GM12873 (cell line): ENCODE measurements at regions not wholly inside any gene's neighbourhood (a gene's known extent, or its start where the extent isn't known, plus 50 kb on each side); places are given as distances from the start of the nearest gene placed in this dataset.
A peak's percentile ranks its signal among the peaks of the same experiment; 100 is the strongest.

Experiments used
- CTCF ChIP-seq: IDR thresholded peaks from 2 replicates; pipeline ENCODE4 v1.5.1; 2012; ENCODE audit warnings: low read depth, mild to moderate bottlenecking, moderate library complexity, low read length, control low read depth; ENCODE audit not compliant: insufficient read depth; ENCODE audit errors: missing control alignments

GRCh38 chr9:7597716-7598115, 201.9 kb downstream of the DMAC1 start:
- TF ChIP-seq CTCF: no peak

GRCh38 chr9:7592321-7593316, 207.0 kb downstream of the DMAC1 start:
- peak; percentile 25 for TF ChIP-seq CTCF

DNA sequence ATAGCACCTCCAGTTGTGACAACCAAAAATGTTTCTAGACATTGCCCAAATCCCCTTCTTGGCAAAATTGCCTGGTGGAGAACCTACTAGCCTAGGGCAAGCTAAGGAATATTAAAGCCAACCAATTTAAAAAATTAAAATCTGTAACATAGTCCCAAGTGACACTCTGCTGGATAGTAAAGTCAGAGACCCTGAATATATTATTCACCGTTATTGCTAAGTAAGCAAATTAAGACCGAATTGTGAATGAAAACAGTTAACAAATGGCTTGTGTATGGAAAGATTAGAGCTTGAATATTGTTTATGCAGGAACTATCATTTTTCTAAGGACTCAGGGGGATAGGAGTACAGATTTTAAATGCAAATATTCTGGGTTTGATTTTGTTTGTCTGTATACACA, 208.1 kb downstream of the DMAC1 start:
- TF ChIP-seq CTCF: no peak

GRCh38 chr9:7580568-7580967, 219.0 kb downstream of the DMAC1 start:
- no peak for TF ChIP-seq CTCF

DNA sequence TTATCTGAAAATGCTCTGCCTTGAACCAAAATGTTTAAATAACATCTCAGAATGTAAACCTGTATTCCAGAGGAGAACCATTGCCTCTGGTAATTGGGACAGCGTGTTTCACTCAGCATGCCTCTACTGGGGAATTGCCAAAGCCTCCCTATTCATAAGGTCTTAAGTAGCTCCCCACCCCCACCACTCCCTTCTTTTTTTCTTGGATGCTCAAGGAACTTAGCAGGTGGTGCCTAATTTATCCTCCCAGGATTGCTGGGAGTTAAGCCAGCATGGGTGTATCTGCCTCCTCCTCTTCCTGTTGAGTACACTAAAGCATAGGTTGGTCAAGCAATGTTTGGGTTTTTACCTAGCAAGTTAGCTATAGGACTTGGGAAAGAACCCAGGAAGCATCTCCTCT, 220.2 kb downstream of the DMAC1 start:
- TF ChIP-seq CTCF: no peak

- TF ChIP-seq CTCF: no peak
These were observed 220.6 kb downstream of the DMAC1 start for GRCh38 chr9:7578951-7579350.

DNA sequence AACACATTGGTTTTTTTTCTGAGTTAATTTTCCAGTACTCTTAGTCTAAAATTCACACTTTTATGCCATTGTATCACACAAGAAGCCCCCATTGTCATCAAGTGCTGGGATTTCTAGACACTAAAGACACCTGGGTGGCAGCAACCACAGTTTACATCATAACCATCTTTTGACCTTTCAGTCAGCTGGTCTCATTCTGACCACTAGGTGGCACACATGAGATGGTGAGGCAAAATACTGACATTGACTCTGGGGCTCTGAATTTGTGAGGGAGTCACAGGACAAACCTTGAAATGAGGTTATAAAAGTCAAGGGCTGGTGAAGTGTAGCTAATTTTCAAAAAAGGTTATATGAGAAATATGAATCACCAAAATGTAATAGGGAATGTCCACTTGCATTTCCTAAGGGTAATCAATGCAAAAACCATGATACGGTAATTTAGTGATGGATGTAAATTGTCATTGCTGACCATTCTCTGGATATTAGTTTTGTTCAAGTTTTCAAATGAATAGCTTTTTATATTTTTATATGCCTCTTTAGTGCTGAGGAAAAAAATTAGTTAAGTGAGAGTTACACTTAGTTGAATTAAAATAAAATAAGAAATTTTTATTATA, 229.4 kb downstream of the DMAC1 start:
- peak; percentile 85 for TF ChIP-seq CTCF
